PC-9 (cell line): ENCODE measurements at regions not wholly inside any gene's neighbourhood (a gene's known extent, or its start where the extent isn't known, plus 50 kb on each side); places are given as distances from the start of the nearest gene placed in this dataset.

Source experiments
- EZH2 ChIP-seq: fragments of 200-600 bp; sonication (generic); IDR thresholded peaks from 2 replicates; pipeline ENCODE4 v1.8.0; 2017; ENCODE audit warnings: antibody characterized with exemption, low read depth
- TF ChIP-seq, protein P1 (sequence below): fragments of 200-600 bp; sonication (generic); conservative IDR thresholded peaks from 2 replicates; pipeline ENCODE4 v1.6.1; 2017; ENCODE audit warnings: mixed run types, antibody characterized with exemption, mild to moderate bottlenecking, moderate library complexity

DNA sequence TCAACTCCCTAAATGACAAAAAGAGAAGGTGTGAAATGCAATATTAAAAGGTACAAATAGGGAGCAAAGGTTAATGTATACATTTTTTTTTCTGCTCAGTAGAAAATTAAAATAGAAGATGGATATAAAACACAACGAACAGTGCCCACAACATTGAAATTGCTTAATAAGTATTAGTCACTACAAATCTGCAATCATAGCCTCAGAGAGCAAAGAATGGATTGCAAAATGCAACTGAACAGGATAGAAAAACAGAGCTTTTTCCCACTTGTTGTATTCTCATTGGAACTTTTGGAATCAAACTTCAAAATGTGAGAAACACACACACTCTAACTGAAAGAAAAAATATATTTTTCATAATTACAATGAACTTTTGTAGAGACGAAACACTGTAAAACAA is 552.2 kb upstream of the NCAM2 start:
- TF ChIP-seq, protein P1, sequence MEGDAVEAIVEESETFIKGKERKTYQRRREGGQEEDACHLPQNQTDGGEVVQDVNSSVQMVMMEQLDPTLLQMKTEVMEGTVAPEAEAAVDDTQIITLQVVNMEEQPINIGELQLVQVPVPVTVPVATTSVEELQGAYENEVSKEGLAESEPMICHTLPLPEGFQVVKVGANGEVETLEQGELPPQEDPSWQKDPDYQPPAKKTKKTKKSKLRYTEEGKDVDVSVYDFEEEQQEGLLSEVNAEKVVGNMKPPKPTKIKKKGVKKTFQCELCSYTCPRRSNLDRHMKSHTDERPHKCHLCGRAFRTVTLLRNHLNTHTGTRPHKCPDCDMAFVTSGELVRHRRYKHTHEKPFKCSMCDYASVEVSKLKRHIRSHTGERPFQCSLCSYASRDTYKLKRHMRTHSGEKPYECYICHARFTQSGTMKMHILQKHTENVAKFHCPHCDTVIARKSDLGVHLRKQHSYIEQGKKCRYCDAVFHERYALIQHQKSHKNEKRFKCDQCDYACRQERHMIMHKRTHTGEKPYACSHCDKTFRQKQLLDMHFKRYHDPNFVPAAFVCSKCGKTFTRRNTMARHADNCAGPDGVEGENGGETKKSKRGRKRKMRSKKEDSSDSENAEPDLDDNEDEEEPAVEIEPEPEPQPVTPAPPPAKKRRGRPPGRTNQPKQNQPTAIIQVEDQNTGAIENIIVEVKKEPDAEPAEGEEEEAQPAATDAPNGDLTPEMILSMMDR: no peak
- no peak for TF ChIP-seq EZH2
